Adrenal gland (tissue), 5 donors: ENCODE measurements at regions not wholly inside any gene's neighbourhood (a gene's known extent, or its start where the extent isn't known, plus 50 kb on each side); places are given as distances from the start of the nearest gene placed in this dataset.

Experiments
- CTCF ChIP-seq, 6 experiments: fragments of 450-650 bp in 4 of 6; fragments of 200-600 bp in 2 of 6; sonication (generic) in 1 of 6; IDR thresholded peaks; 1 replicate in 5 of 6; 2 replicates in 1 of 6; pipeline versions ENCODE4 v1.5.1 to v1.8.0; 2016 to 2021; ENCODE audit warnings: antibody characterized with exemption in 6 of 6, mild to moderate bottlenecking in 2 of 6, moderate library complexity in 1 of 6
- POLR2A ChIP-seq, 2 donors: fragments of 450-650 bp; IDR thresholded peaks; one replicate each; pipeline ENCODE4 v1.6.1; 2017; ENCODE audit warnings: antibody characterized with exemption in 2 of 2, mild to moderate bottlenecking in 2 of 2, moderate library complexity in 1 of 2
- donor health status: DM: no; HTN: no; CAD: no.

DNA sequence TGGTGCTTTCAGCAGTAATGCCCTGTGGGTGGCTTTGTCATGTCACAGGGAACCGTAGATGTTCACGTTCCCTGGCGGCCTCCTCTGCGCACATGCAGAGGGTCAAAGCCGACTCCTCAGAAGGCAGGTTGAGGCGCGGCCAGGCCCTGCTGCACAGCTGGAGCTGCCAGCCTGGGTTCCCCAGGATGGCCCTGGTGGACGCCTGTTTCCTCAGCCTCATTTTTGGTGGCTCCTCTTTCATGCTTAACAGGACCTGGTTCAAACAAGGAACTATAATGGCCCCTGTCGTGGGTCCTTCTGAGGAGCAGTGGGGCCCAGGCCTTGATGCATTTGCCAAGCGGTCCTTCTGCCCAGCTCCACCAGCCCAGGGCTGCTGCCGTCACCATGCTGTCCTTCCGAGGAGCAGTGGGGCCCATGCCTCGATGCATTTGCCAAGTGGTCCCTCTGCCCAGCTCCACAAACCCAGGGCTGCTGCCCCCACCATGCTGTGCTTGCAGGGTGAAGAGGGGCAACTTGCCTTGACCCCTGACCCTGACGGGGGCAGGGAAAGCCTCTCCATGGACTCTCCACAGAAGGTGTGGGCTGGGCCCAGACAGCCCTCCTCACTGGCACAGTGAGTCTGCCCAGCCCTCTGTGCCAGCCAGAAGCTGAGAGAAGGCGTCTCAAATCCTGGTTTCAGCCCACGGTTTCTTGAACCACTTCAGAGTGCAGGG is 338.2 kb downstream of the TCERG1L start:
- TF ChIP-seq POLR2A (IDR thresholded peaks at IDR 0.05) = no peak
- TF ChIP-seq CTCF (IDR thresholded peaks at IDR 0.05) = no peak
